ENCODE measurements at regions not wholly inside any gene's neighbourhood (a gene's known extent, or its start where the extent isn't known, plus 50 kb on each side); places are given as distances from the start of the nearest gene placed in this dataset.
"Not testable (repeated sequence)": the region's sequence is repeated elsewhere in the genome, so short reads cannot be mapped to it uniquely, and the experiment has no call there.

- TF ChIP-seq CEBPB (IDR thresholded peaks at IDR 0.05); RNF2 (IDR thresholded peaks at IDR 0.05; ENCODE audit: borderline replicate concordance, low read depth): not testable (repeated sequence)
- TF ChIP-seq, protein P1, sequence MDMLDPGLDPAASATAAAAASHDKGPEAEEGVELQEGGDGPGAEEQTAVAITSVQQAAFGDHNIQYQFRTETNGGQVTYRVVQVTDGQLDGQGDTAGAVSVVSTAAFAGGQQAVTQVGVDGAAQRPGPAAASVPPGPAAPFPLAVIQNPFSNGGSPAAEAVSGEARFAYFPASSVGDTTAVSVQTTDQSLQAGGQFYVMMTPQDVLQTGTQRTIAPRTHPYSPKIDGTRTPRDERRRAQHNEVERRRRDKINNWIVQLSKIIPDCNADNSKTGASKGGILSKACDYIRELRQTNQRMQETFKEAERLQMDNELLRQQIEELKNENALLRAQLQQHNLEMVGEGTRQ (IDR thresholded peaks at IDR 0.05): not testable (repeated sequence)
These were observed 355.2 kb downstream of the KCNJ18 start for GRCh38 chr17:22047521-22047920.
